SH-SY5Y (cell line): ENCODE measurements at regions not wholly inside any gene's neighbourhood (a gene's known extent, or its start where the extent isn't known, plus 50 kb on each side); places are given as distances from the start of the nearest gene placed in this dataset.

Experiments
- GATA2 ChIP-seq: IDR thresholded peaks from 2 replicates; pipeline ENCODE4 v1.6.1; 2011; ENCODE audit warnings: mild to moderate bottlenecking, low read depth, low read length
- GATA3 ChIP-seq: IDR thresholded peaks from 2 replicates; pipeline ENCODE4 v1.6.1; 2011; ENCODE audit warnings: low read depth, mild to moderate bottlenecking, low read length, moderate library complexity

DNA sequence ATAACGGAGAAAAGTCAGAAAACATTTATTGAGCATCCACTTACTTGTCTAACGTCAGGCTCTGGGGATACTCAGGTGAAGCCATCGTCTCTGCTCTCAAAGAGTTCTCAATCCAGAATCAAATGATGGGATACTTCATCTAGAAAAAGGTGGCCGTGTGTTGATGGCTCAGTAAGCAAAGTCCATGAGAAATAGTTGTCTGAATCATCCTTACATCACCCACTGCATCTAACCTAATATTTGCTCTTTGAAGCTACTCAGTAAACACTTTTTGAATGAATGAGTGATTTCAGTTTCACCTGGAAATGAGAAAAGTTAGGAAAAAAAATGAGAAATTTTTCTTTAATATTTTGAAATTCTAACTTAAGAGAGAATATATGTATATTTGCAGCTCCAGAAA lies 155.3 kb upstream of the PKN2 start:
- no peak for TF ChIP-seq GATA2
- no peak for TF ChIP-seq GATA3
